H7 (cell line): ENCODE measurements at regions not wholly inside any gene's neighbourhood (a gene's known extent, or its start where the extent isn't known, plus 50 kb on each side); places are given as distances from the start of the nearest gene placed in this dataset.

Experiments
- DNase-seq: peaks from one replicate; pipeline ENCODE4 v3.0.0; 2012
- H3K27me3 ChIP-seq: 2 replicates; pipeline ENCODE4 v1.6.0; 2011; ENCODE audit warnings: mild to moderate bottlenecking, low read length; ENCODE audit not compliant: control insufficient read depth, insufficient read depth
- H3K36me3 ChIP-seq: replicated peaks from 2 replicates; pipeline ENCODE4 v1.5.1; 2011; ENCODE audit warnings: low read length; ENCODE audit not compliant: control insufficient read depth, insufficient read depth
- H3K4me3 ChIP-seq: 2 replicates; pipeline ENCODE4 v1.5.1; 2011; ENCODE audit warnings: low read depth, mild to moderate bottlenecking, control low read depth, low read length, moderate library complexity; ENCODE audit not compliant: insufficient read depth

GRCh38 chr3:105315144-105315543 is 51.6 kb upstream of the ALCAM start:
- Histone ChIP-seq H3K4me3 (no peak overlapping the region), H3K27me3 (no peaks in the 10 kb centered on the region), H3K36me3 (no peaks in the 10 kb centered on the region)
- DNase-seq, result no peak

GRCh38 chr3:105315815-105316214 is 50.9 kb upstream of the ALCAM start:
- no peak for DNase-seq
- no peak overlapping the region for H3K4me3 ChIP-seq
- no peaks in the 10 kb centered on the region for H3K36me3 ChIP-seq
- no peaks in the 10 kb centered on the region for H3K27me3 ChIP-seq

DNA sequence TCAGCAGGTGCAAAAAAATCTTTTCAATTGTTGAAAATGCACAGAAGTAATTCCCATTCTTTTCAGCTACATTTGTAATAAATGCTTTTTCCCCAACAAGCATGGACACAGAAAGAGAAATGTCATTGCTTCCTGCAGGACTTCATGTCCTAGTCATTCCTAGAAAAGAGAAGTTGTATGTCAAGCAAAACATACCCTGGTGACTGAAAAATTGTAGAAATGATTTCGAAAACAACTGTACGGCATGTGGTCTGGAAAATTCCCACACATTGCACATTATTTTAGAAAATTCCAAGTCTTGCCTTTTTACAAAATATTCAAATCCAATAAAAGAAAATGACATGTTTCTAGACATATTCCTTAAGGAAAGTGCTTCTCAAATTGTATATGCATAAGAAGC is 50.4 kb upstream of the ALCAM start:
- Histone ChIP-seq H3K36me3 (no peaks in the 10 kb centered on the region), H3K4me3 (no peak overlapping the region), H3K27me3 (no peaks in the 10 kb centered on the region)
- no peak for DNase-seq
